HepG2 (cell line): ENCODE measurements at regions not wholly inside any gene's neighbourhood (a gene's known extent, or its start where the extent isn't known, plus 50 kb on each side); places are given as distances from the start of the nearest gene placed in this dataset.

Experiments
- ATAC-seq: fragments of 200-7000 bp; cut with Tn5 transposase; 3 replicates; pipeline ENCODE4 v1.9.1; 2020; ENCODE audit warnings: mild to moderate bottlenecking, moderate library complexity
- BruUV-seq: library from RNA; stranded (reverse); fragments of 400-500 nt; replicated peaks from 2 replicates; lab custom pipeline; 2021; lab: Mats Ljungman, UMichigan
- CTCF ChIA-PET: fragments of 300-600 bp; formaldehyde crosslinking; extraction: SDS; loops from one replicate; lab custom pipeline; 2021; ENCODE audit warnings: low total read pairs, inconsistent platforms, low intra/inter-chr PET ratio; lab: Yijun Ruan, JAX
- POLR2A ChIA-PET: fragments of 350-600 bp; sonication (Branson Sonifier 250); formaldehyde crosslinking; loops from one replicate; lab custom pipeline; 2020; ENCODE audit warnings: antibody characterized with exemption, inconsistent platforms; lab: Yijun Ruan, JAX
- DNase-seq: peaks from one replicate; pipeline ENCODE4 v3.0.0-alpha.2; 2015; ENCODE audit warnings: low spot score
- FAIRE-seq: peaks from 3 replicates; lab custom pipeline; 2011; peaks lifted over from hg19 to GRCh38; lab: Jason Lieb, UNC
- H2AFZ ChIP-seq: one replicate; pipeline ENCODE4 v1.6.1; 2011; ENCODE audit warnings: low read length, inconsistent platforms
- H3K27ac ChIP-seq: fragments of 300-600 bp; 3 replicates; pipeline ENCODE4 v1.8.0; 2011; ENCODE audit warnings: mixed run types, mild to moderate bottlenecking, mixed read lengths, low read length, inconsistent platforms; ENCODE audit not compliant: insufficient read depth; ENCODE audit errors: extremely low read length
- H3K27me3 ChIP-seq, 2 experiments: fragments of 200-600 bp in 1 of 2; 2 replicates in 1 of 2; 3 replicates in 1 of 2; pipeline versions ENCODE4 v1.6.0 to v1.8.0; 2011; ENCODE audit warnings: low read length in 2 of 2, mild to moderate bottlenecking in 2 of 2, moderate library complexity in 2 of 2, inconsistent platforms in 1 of 2; ENCODE audit not compliant: insufficient read depth in 2 of 2, control insufficient read depth in 1 of 2
- H3K36me3 ChIP-seq, 2 experiments: fragments of 200-600 bp in 1 of 2; replicated peaks in 1 of 2; 2 replicates in 1 of 2; 3 replicates in 1 of 2; pipeline versions ENCODE4 v1.5.1 to v1.8.0; 2011; ENCODE audit warnings: low read length in 2 of 2, inconsistent platforms in 1 of 2; ENCODE audit not compliant: insufficient read depth in 2 of 2, control insufficient read depth in 1 of 2
- H3K4me1 ChIP-seq: 2 replicates; pipeline ENCODE4 v1.5.1; 2012; ENCODE audit warnings: low read length, inconsistent platforms; ENCODE audit not compliant: insufficient read depth
- H3K4me2 ChIP-seq: 2 replicates; pipeline ENCODE4 v1.6.0; 2011; ENCODE audit warnings: low read depth, low read length, inconsistent platforms
- H3K4me3 ChIP-seq, 3 experiments: fragments of 200-600 bp in 1 of 3; sonication (generic), shearing (Covaris generic) in 1 of 3; replicated peaks in 1 of 3; 2 replicates each; pipeline ENCODE4 v1.5.1; 2011 to 2016; ENCODE audit warnings: low read length in 3 of 3, inconsistent platforms in 2 of 3, low read depth in 2 of 3, mild to moderate bottlenecking in 2 of 3, control low read depth in 1 of 3, mixed read lengths in 1 of 3; ENCODE audit not compliant: insufficient read depth in 1 of 3
- H3K79me2 ChIP-seq: one replicate; pipeline ENCODE4 v1.6.1; 2011; ENCODE audit warnings: low read length, inconsistent platforms; ENCODE audit not compliant: insufficient read depth
- H3K9ac ChIP-seq: 2 replicates; pipeline ENCODE4 v1.6.0; 2011; ENCODE audit warnings: mild to moderate bottlenecking, low read depth, low read length, inconsistent platforms; ENCODE audit not compliant: insufficient read depth
- H3K9me3 ChIP-seq: 2 replicates; pipeline ENCODE4 v1.5.1; 2012; ENCODE audit warnings: mild to moderate bottlenecking, low read length
- H4K20me1 ChIP-seq: 2 replicates; pipeline ENCODE4 v1.6.0; 2011; ENCODE audit warnings: inconsistent platforms, mild to moderate bottlenecking, low read length, moderate library complexity; ENCODE audit not compliant: insufficient read depth
- ATF5 ChIP-seq: sonication (generic); formaldehyde crosslinking; IDR thresholded peaks from 2 replicates; pipeline ENCODE4 v1.4.0; 2020; ENCODE audit warnings: mild to moderate bottlenecking, low read depth, missing genetic modification reagents
- KDM4B ChIP-seq: sonication (generic); formaldehyde crosslinking; IDR thresholded peaks from 2 replicates; pipeline ENCODE4 v1.4.0; 2020; ENCODE audit warnings: missing genetic modification reagents
- MAX ChIP-seq: IDR thresholded peaks from 2 replicates; pipeline ENCODE4 v1.6.1; 2012; ENCODE audit warnings: inconsistent platforms
- NCOA1 ChIP-seq: sonication (generic); formaldehyde crosslinking; IDR thresholded peaks from 2 replicates; pipeline ENCODE4 v1.9.0; 2021; ENCODE audit warnings: missing genetic modification reagents
- NR2F6 ChIP-seq, 2 experiments: IDR thresholded peaks; 2 replicates each; pipeline ENCODE4 v1.6.1; 2016; ENCODE audit warnings: antibody characterized with exemption in 1 of 2, mild to moderate bottlenecking in 1 of 2
- SKI ChIP-seq: fragments of 450-650 bp; IDR thresholded peaks from one replicate; pipeline ENCODE4 v1.6.1; 2018; ENCODE audit warnings: mild to moderate bottlenecking; ENCODE audit not compliant: partially characterized antibody
- TBX2 ChIP-seq: sonication (generic); formaldehyde crosslinking; IDR thresholded peaks from 2 replicates; pipeline ENCODE4 v1.5.0; 2020; ENCODE audit warnings: missing genetic modification reagents, mild to moderate bottlenecking, borderline replicate concordance
- TRIM24 ChIP-seq: sonication (generic); formaldehyde crosslinking; IDR thresholded peaks from 2 replicates; pipeline ENCODE4 v1.8.0; 2022; ENCODE audit warnings: mild to moderate bottlenecking, missing genetic modification reagents
- ZKSCAN5 ChIP-seq: sonication (generic); formaldehyde crosslinking; IDR thresholded peaks from 2 replicates; pipeline ENCODE4 v1.5.1; 2020; ENCODE audit warnings: mild to moderate bottlenecking, missing genetic modification reagents
- ZNF597 ChIP-seq: sonication (generic); formaldehyde crosslinking; IDR thresholded peaks from 2 replicates; pipeline ENCODE4 v1.5.0; 2020; ENCODE audit warnings: missing genetic modification reagents
- whole genome bisulfite sequencing: methylation state at CpG from one replicate; pipeline ENCODE4 v1.1.6; 2017; ENCODE audit warnings: low lambda C conversion rate; 5-methylcytosine and 5-hydroxymethylcytosine counted together
- in situ Hi-C: cut with HindIII; loops from 2 replicates; pipeline ENCODE4 v1.10.0; 2017; ENCODE audit warnings: low pct_unique_long_range_greater_than_20kb; ENCODE audit not compliant: extremely low pct_ligation_motif_present
- intact Hi-C: fragments of 100-400 bp; cut with micrococcal nuclease; formaldehyde crosslinking; loops from one replicate; pipeline ENCODE4 v1.10.0; 2022; ENCODE audit not compliant: unreplicated experiment

GRCh38 chr10:105700218-105700617 lies 1059.1 kb downstream of the SORCS3 start:
- Histone ChIP-seq H3K9ac (no peak overlapping the region), H3K79me2 (no peaks in the 10 kb centered on the region), H3K27ac (no peak overlapping the region)
- ATAC-seq: no peak
- 0% methylated on average over 2 of the region's 2 CpGs for WGBS
- no peak for TF ChIP-seq KDM4B (CRISPR knock-in tag)
- TF ChIP-seq SKI: no peak
- no peak for TF ChIP-seq ZKSCAN5
- no peak for TF ChIP-seq ATF5 (CRISPR knock-in tag)
- TF ChIP-seq NR2F6 (IDR thresholded peaks at IDR 0.05): no peak
- no peak for TF ChIP-seq NR2F6 (CRISPR knock-in tag; IDR thresholded peaks at IDR 0.05)
- no peak for TF ChIP-seq TRIM24
- no peak for TF ChIP-seq ZNF597
- TF ChIP-seq MAX: no peak
- no peak for TF ChIP-seq TBX2 (CRISPR knock-in tag)
- no peak for TF ChIP-seq NCOA1
- TF ChIP-seq, all 625 proteins: peak for 0
- no peaks in the 10 kb centered on the region; the same call in 1 of the 2 replicates for H3K9me3 ChIP-seq
- in situ Hi-C loops (no loop called here), intact Hi-C loops (no loop called here)
- BruUV-seq: no TSS peak
- H3K4me3 ChIP-seq: no peak overlapping the region
- no peak for FAIRE-seq
- H3K36me3 ChIP-seq: no peaks in the 10 kb centered on the region
- POLR2A ChIA-PET: no interaction called here
- no peaks in the 10 kb centered on the region for H4K20me1 ChIP-seq
- H2AFZ ChIP-seq: no peak overlapping the region
- H3K4me2 ChIP-seq: no peak overlapping the region
- no peaks in the 10 kb centered on the region for H3K4me1 ChIP-seq
- no peaks in the 10 kb centered on the region for H3K27me3 ChIP-seq
- DNase-seq: no peak
- CTCF ChIA-PET: no interaction called here
